Anterior cingulate cortex (tissue), 58 donors: ENCODE measurements at regions not wholly inside any gene's neighbourhood (a gene's known extent, or its start where the extent isn't known, plus 50 kb on each side); places are given as distances from the start of the nearest gene placed in this dataset.

Experiments used
- DNase-seq, 58 donors: peaks; one replicate each; lab custom pipeline; 2025; lab: John Stamatoyannopoulos, UW

DNA sequence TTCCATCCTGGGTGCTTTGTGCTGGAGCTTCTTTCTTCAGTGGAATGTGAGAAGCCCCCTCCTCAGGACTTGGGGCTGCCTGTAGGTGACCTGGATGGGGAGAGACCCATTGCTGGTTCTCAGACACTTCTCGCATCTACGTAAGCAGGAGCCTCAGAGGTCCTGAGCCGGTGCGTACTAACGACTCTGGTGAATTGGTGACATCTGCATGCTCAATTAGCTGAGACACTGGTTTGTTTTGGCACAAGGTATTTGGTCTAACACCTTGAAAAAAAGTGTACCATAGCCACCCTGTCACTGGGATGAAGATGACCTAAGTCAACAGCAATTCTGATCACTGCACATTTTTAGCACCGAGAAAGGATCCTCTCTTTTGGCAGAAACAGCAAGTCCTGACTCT, 57.7 kb downstream of the LRRC30 start:
- no peak for DNase-seq

- DNase-seq, result no peak
Measured at GRCh38 chr18:7290077-7290476, 59.2 kb downstream of the LRRC30 start.

DNA sequence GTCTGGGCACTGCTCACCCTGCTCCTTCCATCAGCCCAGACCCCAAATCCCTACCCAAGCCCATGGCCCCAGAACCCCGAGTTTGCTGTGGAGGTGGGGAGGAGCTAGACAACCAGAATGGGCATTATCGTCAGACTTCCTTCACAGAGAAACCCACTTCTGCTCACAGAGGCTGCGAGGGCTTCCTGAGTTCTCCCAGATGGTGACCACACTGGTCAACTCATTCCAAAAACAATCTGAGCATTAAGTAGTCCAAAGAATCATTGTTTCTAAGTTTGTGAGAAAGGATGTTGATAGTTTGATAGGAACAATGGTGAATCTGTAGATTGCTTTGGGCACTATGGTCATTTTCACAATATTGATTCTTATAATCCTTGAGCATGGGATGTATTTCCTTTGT, 60.2 kb downstream of the LRRC30 start:
- no peak for DNase-seq

DNA sequence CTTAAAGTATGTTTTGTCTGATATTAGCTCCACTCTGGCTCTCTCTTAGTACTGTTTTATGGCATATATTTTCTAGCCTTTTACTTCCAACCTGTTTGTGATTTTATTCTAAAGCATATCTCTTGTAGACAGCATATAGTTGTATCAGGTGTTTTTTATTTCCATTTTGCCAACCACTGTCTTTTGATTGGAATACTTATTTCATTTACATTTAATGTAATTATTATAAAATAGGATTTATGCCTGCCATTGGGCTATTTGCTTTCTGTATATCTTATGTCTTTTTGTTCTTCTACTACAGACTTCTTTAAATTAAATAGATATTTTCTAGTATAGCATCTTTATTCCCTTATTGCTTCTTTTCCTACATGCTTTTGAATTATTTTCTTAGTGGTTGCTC, 67.3 kb downstream of the LRRC30 start:
- no peak for DNase-seq

- no peak for DNase-seq
Measured at GRCh38 chr18:7301094-7301493, 70.2 kb downstream of the LRRC30 start.

GRCh38 chr18:7303316-7304060, 72.6 kb downstream of the LRRC30 start:
- no peak for DNase-seq

GRCh38 chr18:7304061-7304370, 73.1 kb downstream of the LRRC30 start:
- no peak for DNase-seq

DNA sequence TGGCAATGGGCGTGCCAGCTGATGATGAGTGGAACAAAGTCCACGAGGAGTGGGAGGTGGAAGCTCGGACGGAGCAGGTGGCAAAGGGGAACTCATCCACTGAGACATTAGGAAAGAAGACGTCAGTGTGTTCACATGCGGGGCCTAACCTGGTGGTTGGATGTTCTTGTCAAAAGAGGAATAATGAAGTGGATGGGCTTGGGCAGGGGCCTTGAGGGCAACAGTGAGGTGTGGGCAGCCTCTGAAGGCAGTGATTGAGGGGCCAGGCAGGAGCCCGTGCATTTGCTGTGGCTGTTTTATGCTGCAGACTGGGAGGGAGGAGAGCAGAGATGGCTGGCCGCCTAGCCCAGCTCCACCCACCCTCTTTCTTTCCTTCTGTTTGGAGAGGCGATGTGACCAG, 74.5 kb downstream of the LRRC30 start:
- no peak for DNase-seq

DNA sequence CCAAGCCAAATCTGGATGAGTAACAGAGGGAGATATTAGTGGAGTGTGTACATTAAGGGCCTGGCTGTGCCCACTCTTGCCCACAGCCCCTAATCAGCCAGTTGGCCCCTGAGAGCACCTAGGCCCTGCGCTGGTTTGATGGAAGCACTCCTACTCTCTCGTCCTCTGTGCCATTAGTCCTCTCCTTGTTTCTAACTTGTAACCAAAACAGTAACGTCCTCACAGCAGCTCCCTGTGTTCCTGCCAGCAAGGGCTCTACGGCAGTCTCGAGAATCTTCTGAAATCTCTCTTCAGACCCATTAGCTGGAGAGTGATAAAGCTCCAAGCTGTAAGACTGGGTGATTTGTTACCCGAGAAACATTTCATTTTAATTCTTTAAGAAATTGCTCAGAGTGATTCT, 76.1 kb downstream of the LRRC30 start:
- DNase-seq, result no peak

GRCh38 chr18:7307526-7307925, 76.6 kb downstream of the LRRC30 start:
- DNase-seq, result no peak

GRCh38 chr18:7317804-7318231, 86.9 kb downstream of the LRRC30 start:
- DNase-seq, result no peak

GRCh38 chr18:7319161-7319560, 88.3 kb downstream of the LRRC30 start:
- DNase-seq, result no peak

DNA sequence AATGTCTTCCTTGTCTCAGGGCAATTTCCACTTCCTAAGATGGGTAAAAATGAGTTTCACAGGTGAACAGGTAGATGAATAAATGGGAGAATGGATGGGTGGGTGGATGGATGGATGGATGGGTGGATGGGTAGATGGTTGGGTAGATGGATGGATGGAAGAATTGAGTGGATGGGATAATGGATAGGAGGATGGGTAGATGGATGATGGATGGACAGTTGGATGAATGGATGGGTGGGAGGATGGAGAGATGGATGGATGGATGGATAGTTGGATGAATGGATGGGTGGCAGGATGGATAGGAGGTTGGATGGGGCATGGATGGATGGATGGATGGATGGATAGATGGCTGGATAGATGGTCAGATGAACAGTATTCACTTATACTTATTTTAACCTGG, 90.9 kb downstream of the LRRC30 start:
- DNase-seq, result no peak

GRCh38 chr18:7322817-7323485, 92.1 kb downstream of the LRRC30 start:
- DNase-seq, result no peak

GRCh38 chr18:7325126-7325430, 94.2 kb downstream of the LRRC30 start:
- no peak for DNase-seq

- DNase-seq, result no peak
Measured at GRCh38 chr18:7329016-7329415, 98.1 kb downstream of the LRRC30 start.

DNA sequence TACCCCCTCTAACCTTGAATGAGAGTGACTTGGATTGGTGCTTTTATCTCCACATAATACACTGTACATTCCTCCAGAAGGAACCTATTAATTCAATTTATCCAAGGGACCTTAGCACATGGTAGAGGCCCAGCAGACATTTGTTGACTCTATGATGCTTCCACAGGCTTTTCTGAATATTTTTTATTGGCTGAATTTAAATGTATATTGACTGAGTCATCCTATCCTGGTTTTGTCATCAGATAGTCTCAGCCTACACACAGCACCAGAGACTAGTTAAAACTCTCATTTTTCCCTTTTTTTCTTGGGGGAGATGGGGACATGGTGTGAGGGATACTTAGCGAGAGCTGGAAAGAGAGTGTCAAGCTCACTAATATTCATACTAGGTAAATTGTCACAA, 101.6 kb downstream of the LRRC30 start:
- no peak for DNase-seq

DNA sequence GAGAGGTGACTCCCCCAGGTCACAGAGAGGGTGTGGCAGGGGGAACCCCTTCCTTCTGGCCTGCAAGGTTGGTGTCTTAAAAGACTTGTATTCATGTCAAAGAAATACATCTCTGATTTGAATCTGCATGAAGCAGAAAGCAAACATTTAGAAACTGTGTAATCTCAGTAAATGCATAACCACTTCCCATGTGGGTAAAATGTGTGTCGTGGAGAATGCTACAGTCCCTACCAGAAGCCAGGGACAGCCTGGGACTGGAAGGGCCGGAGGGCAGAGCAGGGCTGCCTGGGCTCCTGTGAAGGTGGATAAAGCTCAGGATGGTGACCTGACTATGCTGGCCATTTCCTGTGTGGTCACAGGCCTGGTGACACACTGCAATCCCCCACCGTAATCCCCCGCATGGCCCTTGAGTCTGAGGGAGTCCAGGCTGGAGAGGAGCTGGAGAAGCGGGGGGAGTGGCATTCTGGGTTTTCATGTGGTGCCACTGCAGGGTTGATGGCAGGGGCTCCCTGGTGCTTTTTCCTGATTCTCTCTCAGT, 102.2 kb downstream of the LRRC30 start:
- DNase-seq, result no peak

GRCh38 chr18:7334973-7335568, 104.2 kb downstream of the LRRC30 start:
- DNase-seq, result no peak

GRCh38 chr18:7336623-7337022, 105.7 kb downstream of the LRRC30 start:
- no peak for DNase-seq

GRCh38 chr18:7338846-7339245, 108.0 kb downstream of the LRRC30 start:
- no peak for DNase-seq
